WI38 (cell line): ENCODE measurements at regions not wholly inside any gene's neighbourhood (a gene's known extent, or its start where the extent isn't known, plus 50 kb on each side); places are given as distances from the start of the nearest gene placed in this dataset.
"Not testable (repeated sequence)": the region's sequence is repeated elsewhere in the genome, so short reads cannot be mapped to it uniquely, and the experiment has no call there.

ENCODE experiments used
- H3K4me3 ChIP-seq: 2 replicates; pipeline ENCODE4 v1.5.1; 2011; ENCODE audit warnings: low read depth, mild to moderate bottlenecking, control low read depth, low read length
- CTCF ChIP-seq: IDR thresholded peaks from 2 replicates; pipeline ENCODE4 v1.5.1; 2012; ENCODE audit warnings: low read depth, mild to moderate bottlenecking, control low read depth, low read length

GRCh38 chr2:237209885-237210284 lies 124.2 kb downstream of the COPS8 start:
- TF ChIP-seq CTCF: no peak
- no peak overlapping the region for H3K4me3 ChIP-seq

DNA sequence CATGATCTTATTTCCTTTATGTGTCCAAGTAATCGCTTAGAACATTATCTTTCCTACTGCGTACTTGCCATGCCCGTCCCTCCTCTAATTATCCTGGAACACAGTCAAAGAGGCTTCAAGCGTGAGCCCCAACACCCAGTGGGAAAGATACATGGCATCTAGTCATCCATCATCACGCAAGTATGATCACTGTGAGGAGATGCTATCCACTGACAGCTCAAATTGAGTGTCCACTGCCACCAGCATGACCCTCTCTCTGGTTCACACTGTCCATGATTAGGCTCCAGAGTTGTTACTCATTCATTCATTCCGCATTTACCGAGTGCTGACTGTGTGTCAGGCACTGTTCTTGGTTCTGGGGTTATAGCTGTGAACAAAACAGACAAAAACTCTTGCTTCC lies 124.6 kb downstream of the COPS8 start:
- TF ChIP-seq CTCF: no peak
- no peak overlapping the region for H3K4me3 ChIP-seq

GRCh38 chr2:237210763-237211162 lies 125.1 kb downstream of the COPS8 start:
- no peak overlapping the region for H3K4me3 ChIP-seq
- no peak for TF ChIP-seq CTCF

DNA sequence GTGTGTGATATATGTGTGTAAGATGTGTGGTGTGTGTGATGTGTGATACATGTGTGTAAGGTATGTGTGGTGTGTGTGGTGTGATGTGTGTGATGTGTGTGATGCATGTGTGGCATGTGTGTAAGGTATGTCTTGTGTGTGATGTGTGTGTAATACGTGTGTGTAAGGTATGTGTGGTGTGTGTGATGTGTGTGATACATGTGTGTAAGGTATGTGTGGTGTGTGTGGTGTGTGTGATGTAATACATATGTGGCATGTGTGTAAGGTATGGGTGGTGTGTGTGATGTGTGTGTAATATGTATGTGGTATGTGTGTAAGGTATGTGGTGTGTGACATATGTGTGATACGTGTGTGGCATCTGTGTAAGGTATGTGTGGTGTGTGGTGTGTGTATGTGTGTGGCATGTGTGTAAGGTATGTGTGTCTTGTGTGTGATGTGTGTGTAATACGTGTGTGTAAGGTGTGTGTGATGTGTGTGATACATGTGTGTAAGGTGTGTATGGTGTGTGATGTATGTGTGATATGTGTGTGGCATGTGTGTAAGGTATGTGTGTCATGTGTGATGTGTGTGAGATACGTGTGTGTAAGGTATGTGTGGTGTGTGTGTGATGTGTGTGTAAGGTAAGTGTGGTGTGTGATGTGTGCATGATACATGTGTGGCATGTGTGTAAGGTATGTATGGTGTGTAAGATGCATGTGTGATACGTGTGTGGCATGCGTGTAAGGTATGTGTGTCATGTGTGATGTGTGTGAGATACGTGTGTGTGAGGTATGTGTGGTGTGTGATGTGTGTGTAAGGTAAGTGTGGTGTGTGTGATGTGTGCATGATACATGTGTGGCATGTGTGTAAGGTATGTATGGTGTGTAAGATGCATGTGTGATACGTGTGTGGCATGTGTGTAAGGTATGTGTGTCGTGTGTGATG lies 126.9 kb downstream of the COPS8 start:
- not testable (repeated sequence) for H3K4me3 ChIP-seq

DNA sequence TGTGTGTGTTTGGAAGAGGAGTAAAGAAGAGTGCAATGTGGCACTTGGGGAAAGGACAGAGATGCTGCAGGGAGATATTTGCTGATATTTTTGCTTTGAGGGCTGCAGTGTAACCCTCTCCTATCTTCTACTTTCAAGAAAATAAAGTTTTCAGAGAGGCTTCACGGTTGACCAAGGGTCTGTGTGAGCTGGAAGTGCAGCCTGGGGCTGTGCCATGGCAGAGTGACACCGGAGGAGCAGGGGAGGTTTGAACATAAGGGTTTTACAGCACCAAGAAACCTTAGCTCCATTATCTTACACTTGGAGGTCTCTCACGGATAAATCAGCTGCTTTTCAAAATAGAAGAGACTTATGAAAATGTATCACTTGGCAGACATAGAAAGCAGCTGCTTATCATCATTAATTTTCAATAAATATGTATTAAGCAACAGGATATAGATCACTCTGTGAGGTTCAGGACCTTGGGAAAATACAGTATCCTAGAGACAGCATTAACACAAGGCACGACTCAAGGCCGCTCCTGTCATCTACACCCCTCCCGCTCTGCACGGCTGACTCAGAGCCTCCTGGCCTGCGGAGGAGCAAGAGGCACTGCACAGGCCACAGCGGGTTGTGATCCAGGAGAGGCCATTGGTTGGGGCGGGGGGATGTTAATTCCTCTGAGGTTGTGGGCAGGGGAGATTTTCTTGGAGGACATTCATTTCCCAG lies 127.8 kb downstream of the COPS8 start:
- no peak for TF ChIP-seq CTCF

DNA sequence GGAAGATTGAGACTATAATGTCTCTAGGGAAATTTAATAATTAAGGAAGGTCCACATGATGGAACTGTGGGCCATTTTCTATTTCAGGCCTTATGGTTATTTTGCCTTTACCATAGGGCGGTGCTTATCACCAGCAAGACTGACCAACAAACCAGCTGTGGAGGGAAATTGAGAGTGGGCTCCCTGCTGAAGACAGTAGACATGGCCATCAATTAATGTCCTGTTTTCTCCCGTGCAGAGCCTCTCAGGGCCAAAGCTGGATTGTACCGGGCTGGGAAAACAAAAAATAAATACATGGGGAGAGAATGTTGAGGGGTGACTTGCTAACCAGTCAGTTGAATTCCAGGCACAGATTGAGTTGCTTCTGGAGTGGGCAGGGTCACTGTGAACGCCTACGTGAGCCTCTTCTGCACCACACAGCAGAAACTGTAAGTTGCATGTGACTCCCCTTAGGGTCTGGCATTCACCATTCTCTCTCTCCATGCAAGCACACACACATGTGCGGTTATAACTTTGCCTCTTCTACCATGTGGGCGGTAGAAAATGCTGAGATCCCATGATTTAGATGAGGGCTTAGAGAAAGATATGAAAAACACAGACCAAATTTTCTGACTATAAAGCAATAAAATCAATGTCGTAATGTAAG lies 128.5 kb downstream of the COPS8 start:
- TF ChIP-seq CTCF: no peak
- H3K4me3 ChIP-seq: no peak overlapping the region

More for the DNA sequence above, 127.8 kb downstream of the COPS8 start:
- H3K4me3 ChIP-seq: no peak overlapping the region

- no peak for TF ChIP-seq CTCF
Observed at GRCh38 chr2:237214963-237215362, 129.3 kb downstream of the COPS8 start.

More at GRCh38 chr2:237214963-237215362, 129.3 kb downstream of the COPS8 start:
- no peak overlapping the region for H3K4me3 ChIP-seq
